Gastrocnemius medialis (tissue), 4 donors: ENCODE measurements at regions not wholly inside any gene's neighbourhood (a gene's known extent, or its start where the extent isn't known, plus 50 kb on each side); places are given as distances from the start of the nearest gene placed in this dataset.

Experiments
- ATAC-seq, 2 donors: fragments of 150-250 bp; one replicate each; pipeline ENCODE4 v1.9.1; 2016
- DNase-seq, 2 donors: peaks; one replicate each; pipeline ENCODE4 v3.0.0-alpha.2; 2019
- H3K27ac ChIP-seq, 4 donors: fragments of 200-600 bp; sonication (generic); 1 replicate in 1 of 4; 2 replicates in 3 of 4; pipeline ENCODE4 v1.5.1; 2016 to 2018; ENCODE audit warnings: mild to moderate bottlenecking in 2 of 4, moderate library complexity in 1 of 4
- H3K27me3 ChIP-seq, 3 donors: fragments of 200-600 bp; sonication (generic) in 2 of 3; 1 replicate in 1 of 3; 2 replicates in 2 of 3; pipeline versions ENCODE4 v1.5.1 to v1.6.0; 2016 to 2019; ENCODE audit warnings: mild to moderate bottlenecking in 1 of 3, moderate library complexity in 1 of 3
- H3K36me3 ChIP-seq, 2 donors: fragments of 200-600 bp; sonication (generic) in 1 of 2; one replicate each; pipeline ENCODE4 v1.5.1; 2017 to 2018
- H3K4me1 ChIP-seq, 2 donors: fragments of 200-600 bp; sonication (generic) in 1 of 2; one replicate each; pipeline ENCODE4 v1.5.1; 2016 to 2017; ENCODE audit warnings: mild to moderate bottlenecking in 2 of 2
- H3K4me3 ChIP-seq, 4 donors: fragments of 200-600 bp; sonication (generic) in 3 of 4; 1 replicate in 1 of 4; 2 replicates in 3 of 4; pipeline ENCODE4 v1.5.1; 2016 to 2019; ENCODE audit warnings: mild to moderate bottlenecking in 2 of 4
- H3K9me3 ChIP-seq, 3 donors: fragments of 200-600 bp; sonication (generic) in 2 of 3; 1 replicate in 1 of 3; 2 replicates in 2 of 3; pipeline ENCODE4 v1.5.1; 2016 to 2019
- POLR2A ChIP-seq, 2 donors: fragments of 450-650 bp; IDR thresholded peaks; one replicate each; pipeline ENCODE4 v1.6.1; 2017; ENCODE audit warnings: antibody characterized with exemption in 2 of 2, mild to moderate bottlenecking in 2 of 2, moderate library complexity in 2 of 2
- in situ Hi-C, 4 donors: fragments of 200-750 bp; cut with MboI; loops; one replicate each; pipeline versions ENCODE4 v1.15.0 to v1.8.0; 2017; ENCODE audit warnings: low sequenced_read_pairs in 4 of 4
- intact Hi-C: fragments of 100-400 bp; cut with DNase I; formaldehyde crosslinking; loops from one replicate; pipeline ENCODE4 v1.15.1; 2023; ENCODE audit warnings: low total_unique reads
- TF ChIP-seq, protein P1 (sequence below), 5 experiments: fragments of 450-650 bp in 3 of 5; fragments of 200-600 bp in 2 of 5; sonication (generic) in 2 of 5; IDR thresholded peaks in 4 of 5; conservative IDR thresholded peaks in 1 of 5; 1 replicate in 4 of 5; 2 replicates in 1 of 5; pipeline ENCODE4 v1.5.1; 2016 to 2019; ENCODE audit warnings: antibody characterized with exemption in 5 of 5, mild to moderate bottlenecking in 3 of 5, moderate library complexity in 3 of 5

DNA sequence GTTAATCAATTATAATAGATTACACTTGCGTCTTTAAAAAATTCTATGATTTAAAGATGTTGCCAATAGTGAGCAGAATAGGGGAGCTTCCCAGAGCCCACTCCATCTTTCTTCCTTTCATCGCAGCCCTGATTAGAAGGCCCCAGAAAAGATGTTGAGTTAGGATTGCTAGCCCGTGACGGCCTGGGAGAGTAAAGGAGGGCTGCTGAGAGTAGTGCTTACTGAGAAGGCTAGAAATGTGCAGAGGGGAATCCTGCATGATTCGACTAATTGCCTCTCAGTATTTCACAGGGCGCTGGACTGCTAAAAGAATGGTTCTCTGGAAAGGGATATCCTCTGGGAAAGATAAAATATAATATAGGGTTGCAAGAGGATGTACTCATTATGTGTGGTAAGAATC, 160.5 kb downstream of the C11orf87 start:
- no peaks in the 10 kb centered on the region for H3K9me3 ChIP-seq
- H3K4me3 ChIP-seq, result no peak overlapping the region
- intact Hi-C loops, result no loop called here
- H3K27me3 ChIP-seq, result no peaks in the 10 kb centered on the region
- DNase-seq, result no peak
- H3K4me1 ChIP-seq, result no peaks in the 10 kb centered on the region
- TF ChIP-seq, protein P1, sequence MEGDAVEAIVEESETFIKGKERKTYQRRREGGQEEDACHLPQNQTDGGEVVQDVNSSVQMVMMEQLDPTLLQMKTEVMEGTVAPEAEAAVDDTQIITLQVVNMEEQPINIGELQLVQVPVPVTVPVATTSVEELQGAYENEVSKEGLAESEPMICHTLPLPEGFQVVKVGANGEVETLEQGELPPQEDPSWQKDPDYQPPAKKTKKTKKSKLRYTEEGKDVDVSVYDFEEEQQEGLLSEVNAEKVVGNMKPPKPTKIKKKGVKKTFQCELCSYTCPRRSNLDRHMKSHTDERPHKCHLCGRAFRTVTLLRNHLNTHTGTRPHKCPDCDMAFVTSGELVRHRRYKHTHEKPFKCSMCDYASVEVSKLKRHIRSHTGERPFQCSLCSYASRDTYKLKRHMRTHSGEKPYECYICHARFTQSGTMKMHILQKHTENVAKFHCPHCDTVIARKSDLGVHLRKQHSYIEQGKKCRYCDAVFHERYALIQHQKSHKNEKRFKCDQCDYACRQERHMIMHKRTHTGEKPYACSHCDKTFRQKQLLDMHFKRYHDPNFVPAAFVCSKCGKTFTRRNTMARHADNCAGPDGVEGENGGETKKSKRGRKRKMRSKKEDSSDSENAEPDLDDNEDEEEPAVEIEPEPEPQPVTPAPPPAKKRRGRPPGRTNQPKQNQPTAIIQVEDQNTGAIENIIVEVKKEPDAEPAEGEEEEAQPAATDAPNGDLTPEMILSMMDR (IDR thresholded peaks at IDR 0.05 in 4 of 5, conservative IDR thresholded peaks at IDR 0.05 in 1 of 5), result no peak
- TF ChIP-seq POLR2A (IDR thresholded peaks at IDR 0.05), result no peak
- no peak for ATAC-seq
- H3K36me3 ChIP-seq, result no peaks in the 10 kb centered on the region
- H3K27ac ChIP-seq, result no peak overlapping the region
- in situ Hi-C loops, result no loop called here

DNA sequence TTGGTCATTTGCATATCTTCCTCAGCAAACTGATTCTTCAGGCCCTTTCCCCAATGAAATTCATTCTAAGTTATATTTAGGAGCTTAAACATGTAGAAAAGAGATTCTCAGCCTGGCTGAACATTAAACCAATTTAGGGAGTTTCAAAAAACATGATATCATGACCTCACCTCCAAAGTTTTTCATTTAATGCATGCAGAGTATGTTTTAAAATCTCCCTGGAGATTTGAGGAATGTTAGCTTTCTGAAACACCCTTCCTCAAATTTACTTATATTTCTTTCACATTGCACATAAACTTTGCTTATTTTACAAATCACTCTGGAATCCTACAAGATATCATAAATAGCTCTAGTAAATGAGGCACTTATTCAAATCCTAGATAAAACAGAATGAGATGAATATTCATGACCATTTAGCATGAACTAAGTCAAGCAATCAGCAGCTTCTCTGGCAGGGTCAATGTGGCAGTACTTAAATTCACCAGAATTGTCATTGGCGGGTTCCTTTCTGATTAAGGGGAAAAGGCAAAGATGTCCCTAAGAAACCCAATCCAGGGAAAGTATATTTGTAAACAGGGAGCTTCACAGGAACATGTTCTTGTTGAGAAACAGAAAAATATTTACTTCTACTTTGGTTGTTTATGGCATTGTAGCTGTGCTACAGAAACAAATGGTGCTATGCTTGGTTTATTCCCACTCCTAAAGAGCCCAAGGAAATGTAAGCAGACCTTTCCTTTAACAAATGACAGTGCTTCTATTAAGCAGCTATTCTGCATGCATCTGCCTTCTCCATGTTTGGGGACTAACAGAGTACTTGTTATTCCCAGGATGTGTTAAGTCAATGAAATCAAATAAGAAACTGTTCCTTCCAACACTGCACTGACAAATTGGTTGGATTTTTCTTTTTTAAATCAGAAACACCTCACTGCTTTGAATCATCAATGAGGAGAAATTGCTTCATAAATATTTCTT, 162.3 kb downstream of the C11orf87 start:
- Histone ChIP-seq H3K36me3 (no peaks in the 10 kb centered on the region), H3K27me3 (no peaks in the 10 kb centered on the region), H3K4me3 (no peak overlapping the region), H3K27ac (no peak overlapping the region), H3K4me1 (no peaks in the 10 kb centered on the region), H3K9me3 (no peaks in the 10 kb centered on the region)
- no peak for DNase-seq
- no peak for TF ChIP-seq POLR2A (IDR thresholded peaks at IDR 0.05)
- TF ChIP-seq, protein P1 (IDR thresholded peaks at IDR 0.05 in 4 of 5, conservative IDR thresholded peaks at IDR 0.05 in 1 of 5), result no peak
- no peak for ATAC-seq
- intact Hi-C loops, result no loop called here
- in situ Hi-C loops, result no loop called here

DNA sequence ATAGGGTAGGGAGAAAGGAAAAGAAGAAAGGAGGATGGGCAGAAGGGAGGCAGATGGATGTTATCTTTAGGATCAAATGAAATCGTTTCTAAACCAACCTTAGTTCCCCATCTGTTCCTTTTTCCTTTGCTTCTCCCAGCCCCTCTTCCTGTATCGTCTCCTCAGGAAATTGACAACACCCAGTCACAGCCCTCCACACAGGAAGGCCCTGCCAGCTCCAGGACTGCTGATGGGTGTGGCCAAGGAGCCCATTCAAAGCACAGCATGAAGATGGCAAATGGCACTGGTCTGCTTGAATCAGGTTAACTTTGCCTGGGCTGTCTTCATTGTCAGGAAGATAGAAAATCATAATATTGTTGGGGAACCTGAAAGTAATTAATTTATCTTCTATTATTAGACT, 164.8 kb downstream of the C11orf87 start:
- Histone ChIP-seq H3K27ac (no peak overlapping the region), H3K4me3 (no peak overlapping the region), H3K36me3 (no peaks in the 10 kb centered on the region), H3K27me3 (no peaks in the 10 kb centered on the region), H3K4me1 (no peaks in the 10 kb centered on the region), H3K9me3 (no peaks in the 10 kb centered on the region)
- intact Hi-C loops (no loop called here), in situ Hi-C loops (no loop called here)
- ATAC-seq (no peak), DNase-seq (no peak)
- TF ChIP-seq, protein P1 (IDR thresholded peaks at IDR 0.05 in 4 of 5, conservative IDR thresholded peaks at IDR 0.05 in 1 of 5), result no peak
- TF ChIP-seq POLR2A (IDR thresholded peaks at IDR 0.05), result no peak

DNA sequence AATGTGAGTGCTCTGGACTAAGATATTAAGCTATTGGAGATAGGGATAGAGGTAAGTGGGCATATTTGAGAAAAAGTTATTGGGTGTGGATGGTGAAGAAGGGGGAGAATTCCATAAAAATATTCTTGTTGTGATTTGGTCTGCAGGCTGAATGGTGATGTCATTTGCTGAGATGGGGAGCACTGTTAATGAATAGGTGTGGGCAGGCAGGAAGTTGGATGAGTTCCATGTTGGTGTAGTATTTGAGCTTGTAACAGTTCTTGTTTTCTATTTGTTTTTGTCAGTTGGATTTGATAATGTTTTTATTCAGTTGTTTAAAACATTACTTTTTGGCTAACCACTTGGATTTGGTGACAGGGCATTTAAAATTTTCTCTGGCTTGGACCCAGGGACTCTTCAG, 168.8 kb downstream of the C11orf87 start:
- intact Hi-C loops (no loop called here), in situ Hi-C loops (no loop called here)
- Histone ChIP-seq H3K36me3 (no peaks in the 10 kb centered on the region), H3K9me3 (no peaks in the 10 kb centered on the region), H3K4me1 (no peaks in the 10 kb centered on the region), H3K27me3 (no peaks in the 10 kb centered on the region), H3K27ac (no peak overlapping the region), H3K4me3 (no peak overlapping the region)
- DNase-seq, result no peak
- no peak for ATAC-seq
- TF ChIP-seq, protein P1 (IDR thresholded peaks at IDR 0.05 in 4 of 5, conservative IDR thresholded peaks at IDR 0.05 in 1 of 5), result no peak
- no peak for TF ChIP-seq POLR2A (IDR thresholded peaks at IDR 0.05)
